GM10266 (cell line): ENCODE measurements at regions not wholly inside any gene's neighbourhood (a gene's known extent, or its start where the extent isn't known, plus 50 kb on each side); places are given as distances from the start of the nearest gene placed in this dataset.

Experiments
- DNase-seq: peaks from one replicate; pipeline ENCODE4 v3.0.0; 2012; ENCODE audit errors: extremely low spot score
- CTCF ChIP-seq: IDR thresholded peaks from 2 replicates; pipeline ENCODE4 v1.5.1; 2012; ENCODE audit warnings: mild to moderate bottlenecking, low read depth; ENCODE audit not compliant: control insufficient read depth, insufficient read depth; ENCODE audit errors: missing control alignments

GRCh38 chr14:65927931-65928356, 515.4 kb downstream of the FUT8 start:
- DNase-seq = no peak
- TF ChIP-seq CTCF = no peak

GRCh38 chr14:65928995-65929394, 516.5 kb downstream of the FUT8 start:
- TF ChIP-seq CTCF = no peak
- no peak for DNase-seq

- DNase-seq = no peak
- no peak for TF ChIP-seq CTCF
Observed at GRCh38 chr14:65933400-65934069, 521.0 kb downstream of the FUT8 start.

- no peak for DNase-seq
- TF ChIP-seq CTCF = no peak
Observed at GRCh38 chr14:65934070-65934435, 521.5 kb downstream of the FUT8 start.

GRCh38 chr14:65936342-65936975, 523.9 kb downstream of the FUT8 start:
- TF ChIP-seq CTCF = no peak
- no peak for DNase-seq

GRCh38 chr14:65937079-65937959, 524.8 kb downstream of the FUT8 start:
- no peak for TF ChIP-seq CTCF
- DNase-seq = no peak
